H9 (cell line): ENCODE measurements at regions not wholly inside any gene's neighbourhood (a gene's known extent, or its start where the extent isn't known, plus 50 kb on each side); places are given as distances from the start of the nearest gene placed in this dataset.

ENCODE experiments used
- DNase-seq: peaks from one replicate; pipeline ENCODE4 v3.0.0-alpha.2; 2017
- H2AFZ ChIP-seq: one replicate; pipeline ENCODE4 v1.6.1; 2013; ENCODE audit warnings: mild to moderate bottlenecking, low read length, control low read depth, moderate library complexity
- H2AK5ac ChIP-seq: 2 replicates; pipeline ENCODE4 v1.6.1; 2013; ENCODE audit warnings: low read length, control low read depth, mixed read lengths; ENCODE audit not compliant: insufficient read length
- H2BK120ac ChIP-seq: one replicate; pipeline ENCODE4 v1.6.1; 2013; ENCODE audit warnings: low read depth, mild to moderate bottlenecking, low read length, control low read depth, inconsistent platforms; ENCODE audit not compliant: poor library complexity, severe bottlenecking
- H2BK12ac ChIP-seq: 2 replicates; pipeline ENCODE4 v1.6.1; 2013; ENCODE audit warnings: low read length, control low read depth, mixed read lengths, low read depth; ENCODE audit not compliant: insufficient read length
- H2BK15ac ChIP-seq: 2 replicates; pipeline ENCODE4 v1.6.1; 2013; ENCODE audit warnings: low read depth, low read length, control low read depth
- H2BK20ac ChIP-seq: one replicate; pipeline ENCODE4 v1.6.1; 2013; ENCODE audit warnings: low read depth, mild to moderate bottlenecking, low read length, control low read depth, inconsistent platforms; ENCODE audit not compliant: poor library complexity, severe bottlenecking
- H2BK5ac ChIP-seq: 2 replicates; pipeline ENCODE4 v1.6.1; 2013; ENCODE audit warnings: low read length, control low read depth, mixed read lengths; ENCODE audit not compliant: insufficient read length
- H3K14ac ChIP-seq: 2 replicates; pipeline ENCODE4 v1.6.1; 2013; ENCODE audit warnings: low read length, control low read depth; ENCODE audit not compliant: insufficient read depth
- H3K18ac ChIP-seq: 2 replicates; pipeline ENCODE4 v1.6.1; 2013; ENCODE audit warnings: low read depth, mild to moderate bottlenecking, mixed read lengths, low read length, control low read depth; ENCODE audit not compliant: insufficient read length
- H3K23ac ChIP-seq: 2 replicates; pipeline ENCODE4 v1.6.1; 2013; ENCODE audit warnings: low read length, control low read depth, mixed read lengths, low read depth; ENCODE audit not compliant: insufficient read length
- H3K23me2 ChIP-seq: 2 replicates; pipeline ENCODE4 v1.6.1; 2013; ENCODE audit warnings: low read depth, mild to moderate bottlenecking, mixed read lengths, low read length, control low read depth; ENCODE audit not compliant: insufficient read length, poor library complexity, severe bottlenecking
- H3K27ac ChIP-seq: 2 replicates; pipeline ENCODE4 v1.5.1; 2013; ENCODE audit warnings: low read length, control low read depth, mixed read lengths, low read depth; ENCODE audit not compliant: insufficient read length
- H3K27me3 ChIP-seq: 2 replicates; pipeline ENCODE4 v1.6.1; 2013; ENCODE audit warnings: low read length, control low read depth, inconsistent platforms; ENCODE audit not compliant: insufficient read depth
- H3K4ac ChIP-seq: 2 replicates; pipeline ENCODE4 v1.6.1; 2013; ENCODE audit warnings: low read depth, mild to moderate bottlenecking, control low read depth, inconsistent platforms, low read length, moderate library complexity
- H3K4me1 ChIP-seq: 2 replicates; pipeline ENCODE4 v1.6.1; 2013; ENCODE audit warnings: low read length, control low read depth, inconsistent platforms; ENCODE audit not compliant: insufficient read depth
- H3K4me2 ChIP-seq: 2 replicates; pipeline ENCODE4 v1.6.1; 2013; ENCODE audit warnings: low read length, control low read depth, mixed read lengths; ENCODE audit not compliant: insufficient read length, insufficient read depth
- H3K56ac ChIP-seq: 2 replicates; pipeline ENCODE4 v1.6.1; 2013; ENCODE audit warnings: low read depth, mild to moderate bottlenecking, mixed read lengths, low read length, control low read depth; ENCODE audit not compliant: insufficient read length
- H3K79me1 ChIP-seq: 2 replicates; pipeline ENCODE4 v1.6.1; 2013; ENCODE audit warnings: low read depth, mild to moderate bottlenecking, moderate library complexity, low read length, control low read depth, inconsistent platforms; ENCODE audit not compliant: insufficient read depth, poor library complexity, severe bottlenecking
- H3K79me2 ChIP-seq: 2 replicates; pipeline ENCODE4 v1.6.1; 2013; ENCODE audit warnings: low read length, control low read depth, inconsistent platforms; ENCODE audit not compliant: insufficient read depth
- H3K9ac ChIP-seq: 2 replicates; pipeline ENCODE4 v1.6.1; 2013; ENCODE audit warnings: low read length, control low read depth, mixed read lengths; ENCODE audit not compliant: insufficient read length; ENCODE audit errors: extremely low read depth
- H3K9me3 ChIP-seq: one replicate; pipeline ENCODE4 v1.6.1; 2013; ENCODE audit warnings: low read depth, low read length, inconsistent platforms; ENCODE audit not compliant: control insufficient read depth
- H3T11ph ChIP-seq: one replicate; pipeline ENCODE4 v1.6.1; 2013; ENCODE audit warnings: mild to moderate bottlenecking, low read length, control low read depth, inconsistent platforms
- H4K20me1 ChIP-seq: one replicate; pipeline ENCODE4 v1.6.1; 2013; ENCODE audit not compliant: control insufficient read depth, insufficient read length, insufficient read depth
- H4K5ac ChIP-seq: 2 replicates; pipeline ENCODE4 v1.6.1; 2013; ENCODE audit warnings: low read depth, mild to moderate bottlenecking, mixed read lengths, low read length, control low read depth; ENCODE audit not compliant: insufficient read length
- H4K8ac ChIP-seq: replicated peaks from 2 replicates; pipeline ENCODE4 v1.6.1; 2013; ENCODE audit warnings: low read length, control low read depth, mixed read lengths, low read depth; ENCODE audit not compliant: insufficient read length
- H4K91ac ChIP-seq: 2 replicates; pipeline ENCODE4 v1.6.1; 2013; ENCODE audit warnings: low read depth, mild to moderate bottlenecking, moderate library complexity, mixed read lengths, low read length, control low read depth; ENCODE audit not compliant: insufficient read length
- H3K27ac Mint-ChIP-seq, 3 experiments: 2 replicates in 2 of 3; 3 replicates in 1 of 3; pipeline ENCODE4 v1.8.0; 2020 to 2021; ENCODE audit warnings: mixed read lengths in 3 of 3, mild to moderate bottlenecking in 1 of 3, moderate library complexity in 1 of 3
- H3K27me3 Mint-ChIP-seq: 2 replicates; pipeline ENCODE4 v1.8.0; 2021; ENCODE audit warnings: low read depth, mild to moderate bottlenecking, moderate library complexity, mixed read lengths
- H3K36me3 Mint-ChIP-seq, 3 experiments: 2 replicates in 2 of 3; 3 replicates in 1 of 3; pipeline ENCODE4 v1.8.0; 2020 to 2021; ENCODE audit warnings: low read depth in 3 of 3, mixed read lengths in 3 of 3; ENCODE audit not compliant: insufficient read depth in 1 of 3
- H3K4me1 Mint-ChIP-seq, 2 experiments: 2 replicates each; pipeline ENCODE4 v1.8.0; 2020; ENCODE audit warnings: mixed read lengths in 2 of 2
- H3K4me3 Mint-ChIP-seq, 2 experiments: 2 replicates in 1 of 2; 3 replicates in 1 of 2; pipeline ENCODE4 v1.8.0; 2020 to 2021; ENCODE audit warnings: mild to moderate bottlenecking in 2 of 2, mixed read lengths in 2 of 2, moderate library complexity in 1 of 2
- H3K9me3 Mint-ChIP-seq, 2 experiments: 2 replicates in 1 of 2; 3 replicates in 1 of 2; pipeline ENCODE4 v1.8.0; 2020; ENCODE audit warnings: mild to moderate bottlenecking in 2 of 2, mixed read lengths in 2 of 2, moderate library complexity in 1 of 2
- WGBS: extraction: QIAGEN DNeasy Blood & Tissue Kit; methylation state at CpG from one replicate; pipeline ENCODE4 v1.1.7; 2013; ENCODE audit warnings: missing lambda C conversion rate, low lambda C conversion rate, mixed read lengths; ENCODE audit not compliant: insufficient read length; ENCODE audit errors: extremely low coverage; 5-methylcytosine and 5-hydroxymethylcytosine counted together
- TF ChIP-seq, protein P1 (sequence below): fragments of 200-600 bp; sonication (generic); conservative IDR thresholded peaks from 3 replicates; pipeline ENCODE4 v1.8.0; 2021; ENCODE audit warnings: antibody characterized with exemption, mild to moderate bottlenecking

GRCh38 chr1:228842094-228842775, 107.0 kb downstream of the RHOU start:
- no peak overlapping the region for H4K8ac ChIP-seq
- H4K91ac ChIP-seq, result no peak overlapping the region
- Mint-ChIP-seq H3K36me3 (peaks cover 7 to 16% (median 10%) of the 10 kb centered on the region in 3 experiments), H3K4me3 (no peak overlapping the region), H3K4me1 (peaks cover 3 to 9% of the 10 kb centered on the region in 2 experiments; a peak in 3 of 4 replicates), H3K9me3 (peaks cover 14 to 25% of the 10 kb centered on the region in 2 experiments), H3K27me3 (no peaks in the 10 kb centered on the region), H3K27ac (no peak overlapping the region)
- H3K9me3 ChIP-seq, result no peaks in the 10 kb centered on the region
- no peak overlapping the region for H3K14ac ChIP-seq
- no peak overlapping the region for H3K9ac ChIP-seq
- no peaks in the 10 kb centered on the region for H4K20me1 ChIP-seq
- no peak overlapping the region for H2BK120ac ChIP-seq
- H3K4ac ChIP-seq, result no peak overlapping the region
- no peaks in the 10 kb centered on the region for H3K23me2 ChIP-seq
- no peaks in the 10 kb centered on the region for H3K4me1 ChIP-seq
- no CpG with 5 or more reads among the region's 6 CpGs for WGBS
- no peak overlapping the region for H4K5ac ChIP-seq
- no peak overlapping the region for H3K23ac ChIP-seq
- H3K79me2 ChIP-seq, result no peaks in the 10 kb centered on the region
- no peak overlapping the region for H2BK15ac ChIP-seq
- H3K79me1 ChIP-seq, result no peaks in the 10 kb centered on the region
- no peak for DNase-seq
- no peak overlapping the region for H3K18ac ChIP-seq
- H2BK5ac ChIP-seq, result no peak overlapping the region
- H2BK20ac ChIP-seq, result no peak overlapping the region
- H3K27ac ChIP-seq, result no peak overlapping the region
- no peak overlapping the region for H2AK5ac ChIP-seq
- H3T11ph ChIP-seq, result no peak overlapping the region
- no peak overlapping the region for H2BK12ac ChIP-seq
- H3K56ac ChIP-seq, result no peak overlapping the region
- H3K27me3 ChIP-seq, result no peaks in the 10 kb centered on the region
- no peak overlapping the region for H2AFZ ChIP-seq
- TF ChIP-seq, protein P1, sequence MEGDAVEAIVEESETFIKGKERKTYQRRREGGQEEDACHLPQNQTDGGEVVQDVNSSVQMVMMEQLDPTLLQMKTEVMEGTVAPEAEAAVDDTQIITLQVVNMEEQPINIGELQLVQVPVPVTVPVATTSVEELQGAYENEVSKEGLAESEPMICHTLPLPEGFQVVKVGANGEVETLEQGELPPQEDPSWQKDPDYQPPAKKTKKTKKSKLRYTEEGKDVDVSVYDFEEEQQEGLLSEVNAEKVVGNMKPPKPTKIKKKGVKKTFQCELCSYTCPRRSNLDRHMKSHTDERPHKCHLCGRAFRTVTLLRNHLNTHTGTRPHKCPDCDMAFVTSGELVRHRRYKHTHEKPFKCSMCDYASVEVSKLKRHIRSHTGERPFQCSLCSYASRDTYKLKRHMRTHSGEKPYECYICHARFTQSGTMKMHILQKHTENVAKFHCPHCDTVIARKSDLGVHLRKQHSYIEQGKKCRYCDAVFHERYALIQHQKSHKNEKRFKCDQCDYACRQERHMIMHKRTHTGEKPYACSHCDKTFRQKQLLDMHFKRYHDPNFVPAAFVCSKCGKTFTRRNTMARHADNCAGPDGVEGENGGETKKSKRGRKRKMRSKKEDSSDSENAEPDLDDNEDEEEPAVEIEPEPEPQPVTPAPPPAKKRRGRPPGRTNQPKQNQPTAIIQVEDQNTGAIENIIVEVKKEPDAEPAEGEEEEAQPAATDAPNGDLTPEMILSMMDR, result no peak
- no peak overlapping the region for H3K4me2 ChIP-seq
